GM13977 (cell line): ENCODE measurements at regions not wholly inside any gene's neighbourhood (a gene's known extent, or its start where the extent isn't known, plus 50 kb on each side); places are given as distances from the start of the nearest gene placed in this dataset.

Experiments used
- DNase-seq: peaks from one replicate; pipeline ENCODE4 v3.0.0; 2012; ENCODE audit warnings: low spot score
- CTCF ChIP-seq: IDR thresholded peaks from 2 replicates; pipeline ENCODE4 v1.5.1; 2012; ENCODE audit warnings: mild to moderate bottlenecking, control low read depth; ENCODE audit not compliant: insufficient read depth; ENCODE audit errors: extremely low read depth, missing control alignments
- in situ Hi-C: fragments of 300-500 bp; cut with MboI; formaldehyde crosslinking; loops from one replicate; pipeline ENCODE4 v1.12.0; 2022; ENCODE audit warnings: low sequenced_read_pairs, low pct_unique_long_range_greater_than_20kb, mixed read lengths, inconsistent platforms; ENCODE audit not compliant: unreplicated experiment

GRCh38 chr2:76610451-76610850, 899.7 kb upstream of the GCFC2 start:
- no peak for TF ChIP-seq CTCF
- DNase-seq: no peak
- in situ Hi-C loops: no loop called here

DNA sequence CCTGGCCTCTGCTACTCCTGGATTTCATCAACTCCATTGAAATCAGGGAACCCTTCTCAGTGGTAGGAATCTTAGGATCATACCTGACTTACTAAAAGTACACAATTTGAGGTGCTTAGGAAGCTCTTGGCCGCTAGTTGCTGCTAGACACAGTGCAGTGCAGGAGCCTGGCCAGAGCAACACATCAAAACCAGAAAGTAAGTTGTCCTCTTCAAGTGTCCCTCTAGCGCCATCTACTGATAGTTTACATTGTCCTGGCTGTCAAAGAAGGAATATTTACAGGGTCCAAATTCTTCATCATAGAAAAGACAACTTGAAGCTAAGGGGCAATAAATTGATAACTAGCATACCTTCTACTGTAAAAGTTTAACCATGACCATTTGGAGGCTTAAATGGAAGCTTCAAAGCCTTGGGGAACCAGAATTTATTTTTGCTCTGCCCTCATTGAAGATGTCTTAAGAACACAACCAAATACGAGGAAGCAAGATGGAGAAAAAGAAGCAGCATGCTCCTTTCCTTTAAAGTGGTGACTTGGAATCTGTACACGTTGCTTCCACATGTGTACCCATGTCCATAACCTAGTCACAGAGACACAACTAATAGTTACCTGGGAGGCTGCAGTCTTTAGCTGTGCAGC, 889.1 kb upstream of the GCFC2 start:
- TF ChIP-seq CTCF: peak; percentile 83
- peak; percentile 65 for DNase-seq
- in situ Hi-C loops: loop anchor here (25.0 kb wide), 2 partner anchors 388 to 813 kb away; no protein-coding TSS in a partner anchor

DNA sequence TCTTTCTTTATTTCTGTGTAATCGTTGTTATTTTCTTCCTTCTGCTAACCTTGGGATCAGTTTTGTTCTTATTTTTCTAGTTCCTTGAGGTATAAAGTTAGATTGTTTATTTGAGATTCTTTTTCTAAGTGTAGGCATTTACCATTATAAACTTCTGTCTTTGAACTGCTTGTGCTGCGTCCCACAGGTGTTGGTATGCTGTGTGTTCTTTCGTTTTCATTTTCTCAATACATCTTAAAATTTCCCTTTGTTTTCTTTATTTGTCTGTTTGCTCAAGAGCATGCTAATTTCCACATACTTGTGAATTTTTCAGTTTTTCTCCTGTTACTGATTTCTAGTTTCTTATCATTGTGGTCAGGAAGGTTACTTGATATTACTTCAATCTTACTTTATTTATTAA, 873.8 kb upstream of the GCFC2 start:
- no peak for TF ChIP-seq CTCF
- DNase-seq: no peak
- in situ Hi-C loops: loop anchor here (25.0 kb wide), 2 partner anchors 372 to 797 kb away; no protein-coding TSS in a partner anchor

- in situ Hi-C loops: loop anchor here (25.0 kb wide), 2 partner anchors 368 to 793 kb away; no protein-coding TSS in a partner anchor
- no peak for TF ChIP-seq CTCF
- no peak for DNase-seq
Observed at GRCh38 chr2:76579911-76580310, 869.2 kb upstream of the GCFC2 start.

- in situ Hi-C loops: no loop called here
Observed at GRCh38 chr2:76572981-76573380, 862.3 kb upstream of the GCFC2 start.

GRCh38 chr2:76569819-76570218, 859.1 kb upstream of the GCFC2 start:
- DNase-seq: no peak
- no peak for TF ChIP-seq CTCF
- in situ Hi-C loops: no loop called here

More at GRCh38 chr2:76572981-76573380, 862.3 kb upstream of the GCFC2 start:
- no peak for TF ChIP-seq CTCF
- DNase-seq: no peak
